GM12878 (cell line): ENCODE measurements at regions not wholly inside any gene's neighbourhood (a gene's known extent, or its start where the extent isn't known, plus 50 kb on each side); places are given as distances from the start of the nearest gene placed in this dataset.

Experiments used
- ATAC-seq: fragments of 200-7000 bp; cut with Tn5 transposase; 3 replicates; pipeline ENCODE4 v1.9.1; 2020; ENCODE audit warnings: mild to moderate bottlenecking, moderate library complexity
- BruUV-seq: library from RNA; stranded (reverse); fragments of 400-500 nt; replicated peaks from 2 replicates; lab custom pipeline; 2021; lab: Mats Ljungman, UMichigan
- CTCF ChIA-PET: fragments of 300-600 bp; sonication (Branson Sonifier 250); formaldehyde crosslinking; extraction: SDS; loops from one replicate; lab custom pipeline; 2021; ENCODE audit warnings: inconsistent platforms; lab: Yijun Ruan, JAX
- POLR2A ChIA-PET: fragments of 350-600 bp; formaldehyde crosslinking; extraction: SDS; loops from one replicate; lab custom pipeline; 2021; ENCODE audit warnings: inconsistent platforms; lab: Charles Lee
- RAD21 ChIA-PET: fragments of 300-600 bp; sonication (Branson Sonifier 250); formaldehyde crosslinking; loops from one replicate; lab custom pipeline; 2023; ENCODE audit warnings: antibody characterized with exemption; ENCODE audit not compliant: unreplicated experiment; lab: Charles Lee
- SMC1A ChIA-PET: fragments of 300-600 bp; sonication (Branson Sonifier 250); formaldehyde crosslinking; loops from one replicate; lab custom pipeline; 2023; ENCODE audit not compliant: unreplicated experiment, uncharacterized antibody; lab: Charles Lee
- DNase-seq: peaks from one replicate; pipeline ENCODE4 v3.0.0-alpha.2; 2011; ENCODE audit warnings: low read depth, low spot score
- FAIRE-seq: peaks from 3 replicates; lab custom pipeline; 2011; peaks lifted over from hg19 to GRCh38; lab: Jason Lieb, UNC
- H2AFZ ChIP-seq: 2 replicates; pipeline ENCODE4 v1.6.0; 2011; ENCODE audit warnings: low read depth, low read length, control low read depth; ENCODE audit not compliant: control insufficient read depth
- H3K27ac ChIP-seq: 2 replicates; pipeline ENCODE4 v1.5.1; 2011; ENCODE audit warnings: control low read depth; ENCODE audit not compliant: control insufficient read depth, insufficient read depth
- H3K27me3 ChIP-seq, 2 experiments: replicated peaks in 1 of 2; 2 replicates each; pipeline versions ENCODE4 v1.6.0 to v1.6.1; 2011; ENCODE audit warnings: low read length in 1 of 2; ENCODE audit not compliant: control insufficient read depth in 2 of 2, insufficient read depth in 2 of 2
- H3K36me3 ChIP-seq, 2 experiments: 2 replicates each; pipeline ENCODE4 v1.5.1; 2011; ENCODE audit warnings: low read length in 1 of 2; ENCODE audit not compliant: control insufficient read depth in 2 of 2, insufficient read depth in 2 of 2
- H3K4me1 ChIP-seq: 2 replicates; pipeline ENCODE4 v1.6.1; 2011; ENCODE audit warnings: mild to moderate bottlenecking, low read length, moderate library complexity, mixed read lengths; ENCODE audit not compliant: control insufficient read depth, insufficient read depth
- H3K4me2 ChIP-seq: 2 replicates; pipeline ENCODE4 v1.6.0; 2011; ENCODE audit warnings: control low read depth; ENCODE audit not compliant: control insufficient read depth, insufficient read depth
- H3K4me3 ChIP-seq: fragments of 200-600 bp; sonication (generic); 2 replicates; pipeline ENCODE4 v1.5.1; 2016
- H3K79me2 ChIP-seq: 2 replicates; pipeline ENCODE4 v1.6.0; 2011; ENCODE audit warnings: low read length; ENCODE audit not compliant: control insufficient read depth, insufficient read depth
- H3K9ac ChIP-seq: 2 replicates; pipeline ENCODE4 v1.8.0; 2011; ENCODE audit warnings: low read length, control low read depth, mixed read lengths; ENCODE audit not compliant: control insufficient read depth, insufficient read depth
- H3K9me3 ChIP-seq: replicated peaks from 3 replicates; pipeline ENCODE4 v1.5.1; 2011; ENCODE audit warnings: mild to moderate bottlenecking, low read length; ENCODE audit not compliant: control insufficient read depth, insufficient read depth
- H4K20me1 ChIP-seq: 2 replicates; pipeline ENCODE4 v1.6.0; 2011; ENCODE audit not compliant: control insufficient read depth, insufficient read depth
- FOS ChIP-seq: IDR thresholded peaks from 3 replicates; pipeline ENCODE4 v1.6.1; 2011; ENCODE audit warnings: borderline replicate concordance; ENCODE audit not compliant: insufficient read length; ENCODE audit errors: extremely low read depth
- MEF2B ChIP-seq: fragments of 450-650 bp; IDR thresholded peaks from 2 replicates; pipeline ENCODE4 v1.6.1; 2018; ENCODE audit warnings: mild to moderate bottlenecking, moderate library complexity; ENCODE audit not compliant: partially characterized antibody, poor library complexity, severe bottlenecking
- MYC ChIP-seq: IDR thresholded peaks from 2 replicates; pipeline ENCODE4 v1.6.1; 2011; ENCODE audit warnings: mild to moderate bottlenecking, low read length, moderate library complexity, inconsistent platforms; ENCODE audit not compliant: insufficient read depth, insufficient replicate concordance, insufficient read length, severe bottlenecking
- NFYA ChIP-seq: IDR thresholded peaks from 2 replicates; pipeline ENCODE4 v1.6.1; 2011; ENCODE audit warnings: low read depth, mild to moderate bottlenecking, low read length, improper control_type of control experiment, borderline replicate concordance
- PML ChIP-seq: IDR thresholded peaks from 2 replicates; pipeline ENCODE4 v1.6.1; 2012; ENCODE audit warnings: low read length, inconsistent platforms
- RAD21 ChIP-seq: IDR thresholded peaks from 2 replicates; pipeline ENCODE4 v1.6.1; 2011; ENCODE audit warnings: mild to moderate bottlenecking, low read depth, low read length, moderate library complexity; ENCODE audit not compliant: insufficient read depth
- SIN3A ChIP-seq: IDR thresholded peaks from 2 replicates; pipeline ENCODE4 v1.6.1; 2012; ENCODE audit warnings: low read depth, low read length, improper control_type of control experiment
- SUPT20H ChIP-seq: IDR thresholded peaks from 2 replicates; pipeline ENCODE4 v1.6.1; 2011; ENCODE audit warnings: low read depth, mild to moderate bottlenecking, low read length, moderate library complexity, borderline replicate concordance; ENCODE audit not compliant: control insufficient read depth
- TCF3 ChIP-seq: IDR thresholded peaks from 2 replicates; pipeline ENCODE4 v1.6.1; 2012; ENCODE audit warnings: low read depth, mild to moderate bottlenecking, low read length, borderline replicate concordance; ENCODE audit not compliant: insufficient read depth
- WRNIP1 ChIP-seq: IDR thresholded peaks from 2 replicates; pipeline ENCODE4 v1.6.1; 2011; ENCODE audit warnings: low read depth, low read length, improper control_type of control experiment, borderline replicate concordance
- ZZZ3 ChIP-seq: IDR thresholded peaks from 2 replicates; pipeline ENCODE4 v1.6.1; 2011; ENCODE audit warnings: low read depth; ENCODE audit not compliant: control insufficient read depth, insufficient read length
- in situ Hi-C: fragments of 300-500 bp; cut with MboI; formaldehyde crosslinking; loops from 9 replicates; pipeline ENCODE4 v1.14.3; 2018; ENCODE audit warnings: mixed read lengths
- intact Hi-C: fragments of 100-400 bp; cut with micrococcal nuclease; formaldehyde crosslinking; loops from one replicate; pipeline ENCODE4 v1.14.2; 2022; ENCODE audit not compliant: unreplicated experiment
- TF ChIP-seq, protein P1 (sequence below): IDR thresholded peaks from 2 replicates; pipeline ENCODE4 v1.6.1; 2011; ENCODE audit warnings: borderline replicate concordance, low read depth, mild to moderate bottlenecking, moderate library complexity, low read length; ENCODE audit not compliant: insufficient read depth, poor library complexity, severe bottlenecking
- TF ChIP-seq, protein P2 (sequence below): fragments of 450-650 bp; IDR thresholded peaks from 2 replicates; pipeline ENCODE4 v1.6.1; 2017; ENCODE audit warnings: borderline replicate concordance
- TF ChIP-seq, protein P3 (sequence below): IDR thresholded peaks from 2 replicates; pipeline ENCODE4 v1.6.1; 2012; ENCODE audit warnings: low read length, inconsistent platforms
- TF ChIP-seq, protein P4 (sequence below): fragments of 450-650 bp; IDR thresholded peaks from 2 replicates; pipeline ENCODE4 v1.6.1; 2017; ENCODE audit warnings: low read depth, mild to moderate bottlenecking, moderate library complexity

DNA sequence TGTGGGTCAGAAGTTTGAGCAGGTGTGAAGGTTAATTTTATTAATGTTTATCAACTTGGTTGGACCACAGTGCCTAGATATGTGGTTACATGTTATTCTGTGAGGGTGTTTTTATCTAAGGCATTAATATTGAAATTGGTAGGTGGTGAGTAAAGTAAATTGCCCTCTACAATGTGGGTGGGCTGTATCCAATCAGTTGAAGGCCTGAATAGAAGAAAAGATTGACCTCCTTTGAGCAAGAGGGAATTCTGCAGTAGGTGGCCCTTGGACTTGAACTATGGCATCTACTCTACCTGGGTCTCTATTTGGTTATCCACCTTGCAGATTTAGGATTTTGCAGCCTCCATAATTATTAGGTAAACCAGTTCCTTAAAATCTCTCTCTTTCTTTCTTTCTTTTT lies 356.8 kb upstream of the EEF2KMT start:
- Histone ChIP-seq H3K27me3 (no peaks in the 10 kb centered on the region), H2AFZ (no peak overlapping the region), H3K36me3 (no peaks in the 10 kb centered on the region), H3K4me2 (no peak overlapping the region), H3K9ac (no peak overlapping the region), H3K4me1 (no peaks in the 10 kb centered on the region), H3K9me3 (no peaks in the 10 kb centered on the region; the same call in 2 of the 3 replicates), H4K20me1 (no peaks in the 10 kb centered on the region), H3K4me3 (no peak overlapping the region), H3K27ac (no peak overlapping the region)
- DNase-seq (no peak), ATAC-seq (no peak)
- intact Hi-C loops (no loop called here), in situ Hi-C loops (no loop called here)
- POLR2A ChIA-PET = no interaction called here
- SMC1A ChIA-PET = no interaction called here
- CTCF ChIA-PET = no interaction called here
- BruUV-seq = no TSS peak
- TF ChIP-seq MEF2B (no peak), NFYA (no peak), WRNIP1 (no peak), MYC (no peak), SIN3A (no peak), RAD21 (no peak), SUPT20H (no peak), PML (no peak), TCF3 (no peak), FOS (no peak), ZZZ3 (no peak)
- TF ChIP-seq, protein P1, sequence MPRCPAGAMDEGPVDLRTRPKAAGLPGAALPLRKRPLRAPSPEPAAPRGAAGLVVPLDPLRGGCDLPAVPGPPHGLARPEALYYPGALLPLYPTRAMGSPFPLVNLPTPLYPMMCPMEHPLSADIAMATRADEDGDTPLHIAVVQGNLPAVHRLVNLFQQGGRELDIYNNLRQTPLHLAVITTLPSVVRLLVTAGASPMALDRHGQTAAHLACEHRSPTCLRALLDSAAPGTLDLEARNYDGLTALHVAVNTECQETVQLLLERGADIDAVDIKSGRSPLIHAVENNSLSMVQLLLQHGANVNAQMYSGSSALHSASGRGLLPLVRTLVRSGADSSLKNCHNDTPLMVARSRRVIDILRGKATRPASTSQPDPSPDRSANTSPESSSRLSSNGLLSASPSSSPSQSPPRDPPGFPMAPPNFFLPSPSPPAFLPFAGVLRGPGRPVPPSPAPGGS = no peak
- TF ChIP-seq, protein P2, sequence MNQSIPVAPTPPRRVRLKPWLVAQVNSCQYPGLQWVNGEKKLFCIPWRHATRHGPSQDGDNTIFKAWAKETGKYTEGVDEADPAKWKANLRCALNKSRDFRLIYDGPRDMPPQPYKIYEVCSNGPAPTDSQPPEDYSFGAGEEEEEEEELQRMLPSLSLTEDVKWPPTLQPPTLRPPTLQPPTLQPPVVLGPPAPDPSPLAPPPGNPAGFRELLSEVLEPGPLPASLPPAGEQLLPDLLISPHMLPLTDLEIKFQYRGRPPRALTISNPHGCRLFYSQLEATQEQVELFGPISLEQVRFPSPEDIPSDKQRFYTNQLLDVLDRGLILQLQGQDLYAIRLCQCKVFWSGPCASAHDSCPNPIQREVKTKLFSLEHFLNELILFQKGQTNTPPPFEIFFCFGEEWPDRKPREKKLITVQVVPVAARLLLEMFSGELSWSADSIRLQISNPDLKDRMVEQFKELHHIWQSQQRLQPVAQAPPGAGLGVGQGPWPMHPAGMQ = no peak
- TF ChIP-seq, protein P3, sequence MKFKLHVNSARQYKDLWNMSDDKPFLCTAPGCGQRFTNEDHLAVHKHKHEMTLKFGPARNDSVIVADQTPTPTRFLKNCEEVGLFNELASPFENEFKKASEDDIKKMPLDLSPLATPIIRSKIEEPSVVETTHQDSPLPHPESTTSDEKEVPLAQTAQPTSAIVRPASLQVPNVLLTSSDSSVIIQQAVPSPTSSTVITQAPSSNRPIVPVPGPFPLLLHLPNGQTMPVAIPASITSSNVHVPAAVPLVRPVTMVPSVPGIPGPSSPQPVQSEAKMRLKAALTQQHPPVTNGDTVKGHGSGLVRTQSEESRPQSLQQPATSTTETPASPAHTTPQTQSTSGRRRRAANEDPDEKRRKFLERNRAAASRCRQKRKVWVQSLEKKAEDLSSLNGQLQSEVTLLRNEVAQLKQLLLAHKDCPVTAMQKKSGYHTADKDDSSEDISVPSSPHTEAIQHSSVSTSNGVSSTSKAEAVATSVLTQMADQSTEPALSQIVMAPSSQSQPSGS = no peak
- TF ChIP-seq, protein P4, sequence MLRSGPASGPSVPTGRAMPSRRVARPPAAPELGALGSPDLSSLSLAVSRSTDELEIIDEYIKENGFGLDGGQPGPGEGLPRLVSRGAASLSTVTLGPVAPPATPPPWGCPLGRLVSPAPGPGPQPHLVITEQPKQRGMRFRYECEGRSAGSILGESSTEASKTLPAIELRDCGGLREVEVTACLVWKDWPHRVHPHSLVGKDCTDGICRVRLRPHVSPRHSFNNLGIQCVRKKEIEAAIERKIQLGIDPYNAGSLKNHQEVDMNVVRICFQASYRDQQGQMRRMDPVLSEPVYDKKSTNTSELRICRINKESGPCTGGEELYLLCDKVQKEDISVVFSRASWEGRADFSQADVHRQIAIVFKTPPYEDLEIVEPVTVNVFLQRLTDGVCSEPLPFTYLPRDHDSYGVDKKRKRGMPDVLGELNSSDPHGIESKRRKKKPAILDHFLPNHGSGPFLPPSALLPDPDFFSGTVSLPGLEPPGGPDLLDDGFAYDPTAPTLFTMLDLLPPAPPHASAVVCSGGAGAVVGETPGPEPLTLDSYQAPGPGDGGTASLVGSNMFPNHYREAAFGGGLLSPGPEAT = no peak
- TF ChIP-seq, all 136 proteins: peak for 0
- RAD21 ChIA-PET = no interaction called here
- no peaks in the 10 kb centered on the region for H3K79me2 ChIP-seq
- FAIRE-seq = no peak
